Activated naive CD8-positive, alpha-beta T cell treated with anti-CD3 and anti-CD28 coated beads for 36 hours (primary cell): ENCODE measurements at regions not wholly inside any gene's neighbourhood (a gene's known extent, or its start where the extent isn't known, plus 50 kb on each side); places are given as distances from the start of the nearest gene placed in this dataset.

Experiments used
- DNase-seq: peaks from one replicate; pipeline ENCODE4 v3.0.0; 2021
- H3K27ac Mint-ChIP-seq: one replicate; pipeline ENCODE4 v1.8.0; 2022; ENCODE audit warnings: mild to moderate bottlenecking, moderate library complexity, mixed read lengths
- H3K27me3 Mint-ChIP-seq: one replicate; pipeline ENCODE4 v1.8.0; 2022; ENCODE audit warnings: mild to moderate bottlenecking, mixed read lengths
- H3K36me3 Mint-ChIP-seq: one replicate; pipeline ENCODE4 v1.8.0; 2021; ENCODE audit warnings: mild to moderate bottlenecking, mixed read lengths
- H3K4me1 Mint-ChIP-seq: one replicate; pipeline ENCODE4 v1.8.0; 2021; ENCODE audit warnings: mixed read lengths
- H3K4me3 Mint-ChIP-seq: one replicate; pipeline ENCODE4 v1.8.0; 2022; ENCODE audit warnings: mild to moderate bottlenecking, moderate library complexity, mixed read lengths
- H3K9me3 Mint-ChIP-seq: one replicate; pipeline ENCODE4 v1.8.0; 2022; ENCODE audit warnings: mixed read lengths

DNA sequence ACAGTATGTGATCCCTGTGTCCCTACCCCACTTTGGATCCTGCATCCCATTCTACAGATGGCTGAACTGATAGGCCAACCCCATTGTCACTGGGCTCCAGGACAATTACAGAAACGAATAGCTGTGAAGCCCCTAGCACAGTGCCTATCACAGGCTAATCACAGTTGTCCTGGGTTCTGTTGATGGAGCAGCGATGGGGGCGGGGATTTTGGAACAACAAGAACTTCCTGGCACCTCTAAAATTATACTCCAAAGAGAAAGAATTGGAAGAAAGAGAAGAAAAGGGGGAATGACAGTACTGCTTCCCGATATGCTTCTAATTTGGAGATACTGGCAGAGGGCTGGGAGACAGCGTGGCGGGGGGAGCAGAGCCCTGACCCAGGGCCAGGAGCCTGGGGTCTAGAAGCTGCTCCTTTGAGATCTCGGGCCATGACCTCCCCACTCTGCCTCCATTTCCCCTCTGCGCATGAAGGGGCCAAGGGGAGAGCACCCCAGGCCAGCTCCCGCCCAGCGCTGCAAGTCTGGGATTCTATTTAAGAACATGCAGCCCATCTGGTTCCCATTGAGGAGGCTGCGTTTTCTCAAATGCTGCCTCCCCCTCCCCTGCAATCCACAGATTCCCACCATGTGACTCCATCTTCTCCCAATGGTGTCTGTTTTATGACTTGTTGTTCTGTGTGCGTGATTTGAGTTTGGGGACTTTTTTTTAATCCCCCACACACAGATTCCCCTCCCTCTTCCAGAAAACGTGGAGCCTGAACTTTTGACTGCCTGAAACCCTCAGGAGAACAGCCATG is 202.7 kb downstream of the CYP26B1 start:
- H3K4me3 Mint-ChIP-seq, result no peak overlapping the region

DNA sequence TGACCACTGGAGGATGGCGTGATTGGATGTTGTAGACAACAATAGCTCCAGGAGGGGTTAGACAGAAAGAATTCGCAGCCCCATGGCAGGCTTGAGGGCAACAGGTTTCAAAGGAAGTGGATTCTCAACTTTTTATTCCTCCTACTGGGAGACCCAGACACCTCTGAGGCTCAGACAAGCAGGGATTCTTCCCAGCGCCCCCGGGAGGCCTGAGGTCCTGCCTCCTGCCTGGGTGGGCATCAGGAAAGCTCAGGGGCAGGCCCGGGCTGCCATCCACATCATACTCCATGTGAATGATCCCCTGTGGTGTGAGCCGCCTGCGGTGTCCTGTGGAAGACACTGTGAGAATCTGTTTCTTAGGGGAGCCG is 203.5 kb downstream of the CYP26B1 start:
- Mint-ChIP-seq H3K27me3 (peaks cover 4% of the 10 kb centered on the region), H3K4me3 (no peak overlapping the region), H3K27ac (no peak overlapping the region), H3K4me1 (no peaks in the 10 kb centered on the region), H3K36me3 (no peaks in the 10 kb centered on the region), H3K9me3 (no peaks in the 10 kb centered on the region)
- DNase-seq, result no peak

More for the DNA sequence above, 202.7 kb downstream of the CYP26B1 start:
- Mint-ChIP-seq H3K27me3 (peaks cover 4% of the 10 kb centered on the region), H3K36me3 (no peaks in the 10 kb centered on the region), H3K9me3 (no peaks in the 10 kb centered on the region), H3K27ac (no peak overlapping the region), H3K4me1 (no peaks in the 10 kb centered on the region)
- no peak for DNase-seq

DNA sequence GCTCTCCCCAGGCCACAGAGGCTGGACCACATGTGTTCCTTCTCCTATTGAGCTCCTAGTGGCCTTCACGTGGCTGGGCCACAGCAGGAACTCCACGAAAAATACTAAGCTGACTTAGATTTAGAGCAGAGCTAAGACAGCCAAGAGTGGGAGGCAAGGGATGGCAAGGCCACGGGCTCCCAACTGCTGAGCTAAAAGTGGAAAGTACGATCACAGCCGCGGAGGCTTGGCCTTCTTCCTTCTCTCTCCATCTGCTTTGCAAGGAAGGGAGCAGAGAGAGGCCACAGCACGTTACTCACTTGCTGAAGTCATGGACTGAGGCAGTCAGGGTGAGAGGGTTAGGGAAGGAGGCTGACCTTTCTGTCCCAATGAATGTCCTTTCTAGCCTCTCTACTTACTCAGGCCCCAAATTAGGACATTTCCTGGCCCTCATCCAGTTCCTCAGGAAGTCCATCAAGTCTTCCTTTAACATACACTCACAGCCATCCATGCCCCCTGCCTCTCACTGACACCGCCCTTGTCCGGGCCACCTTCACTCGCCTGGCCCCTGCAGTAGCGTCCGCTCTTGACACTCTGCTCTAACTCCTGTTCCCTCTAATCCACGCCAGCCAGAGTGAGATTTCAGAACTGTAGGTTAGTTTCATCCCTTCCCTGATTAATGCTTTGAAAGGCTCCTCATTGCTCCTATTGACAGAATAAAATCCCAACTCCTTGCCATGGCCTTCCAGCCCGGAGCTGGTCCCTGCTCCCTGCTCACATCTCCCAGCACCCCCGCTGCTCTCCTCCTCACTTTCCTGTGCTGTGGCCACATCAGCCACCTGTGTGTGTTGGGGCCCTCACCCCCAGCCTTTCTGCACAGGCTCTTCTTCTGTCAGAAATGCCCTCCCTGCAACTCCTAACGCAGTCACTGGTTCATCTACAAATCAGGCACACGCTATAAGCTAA is 204.2 kb downstream of the CYP26B1 start:
- Mint-ChIP-seq H3K4me1 (no peaks in the 10 kb centered on the region), H3K27me3 (peaks cover 4% of the 10 kb centered on the region), H3K36me3 (no peaks in the 10 kb centered on the region), H3K27ac (no peak overlapping the region), H3K4me3 (no peak overlapping the region), H3K9me3 (no peaks in the 10 kb centered on the region)
- no peak for DNase-seq

DNA sequence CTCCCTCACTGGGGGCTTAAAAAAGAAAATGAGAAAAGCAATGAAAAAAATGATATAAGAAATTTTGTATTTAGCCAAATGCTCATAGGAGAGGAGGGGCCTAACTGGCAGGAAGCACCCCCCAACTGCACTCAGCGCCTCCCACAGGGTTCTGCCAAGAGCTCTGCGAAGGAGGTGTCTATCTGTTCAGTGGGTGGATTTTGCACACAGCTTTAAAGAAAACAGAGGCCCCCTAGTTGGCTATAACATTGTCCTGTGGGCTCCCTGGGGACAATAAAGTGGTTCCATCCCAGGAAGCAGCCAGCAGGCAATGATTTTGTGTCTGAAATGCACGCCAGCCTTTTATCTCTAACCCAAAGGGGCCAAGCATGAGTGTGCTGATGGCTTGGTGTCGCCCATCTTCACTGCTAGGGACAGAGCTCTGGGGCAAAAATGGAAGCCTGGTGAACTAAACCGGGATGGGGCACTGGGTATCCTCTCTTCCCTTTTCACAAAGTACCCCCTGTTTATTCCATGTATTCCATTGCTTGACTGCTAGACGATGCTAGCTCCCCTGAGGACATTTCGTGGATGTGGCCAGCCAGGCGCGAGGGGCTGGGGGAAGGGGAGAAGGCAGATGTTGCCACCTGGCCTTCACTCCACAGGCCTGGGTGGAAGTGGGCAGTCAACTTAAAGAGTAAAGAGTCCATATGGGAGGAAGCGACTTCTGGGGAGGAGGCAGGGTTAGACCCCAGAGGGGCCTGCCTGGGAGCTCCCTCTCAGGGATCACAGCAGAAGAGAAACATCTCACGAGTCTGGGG is 205.7 kb downstream of the CYP26B1 start:
- Mint-ChIP-seq H3K4me3 (no peak overlapping the region), H3K27me3 (peaks cover 4% of the 10 kb centered on the region), H3K27ac (no peak overlapping the region), H3K36me3 (no peaks in the 10 kb centered on the region), H3K4me1 (no peaks in the 10 kb centered on the region), H3K9me3 (no peaks in the 10 kb centered on the region)
- DNase-seq, result no peak

DNA sequence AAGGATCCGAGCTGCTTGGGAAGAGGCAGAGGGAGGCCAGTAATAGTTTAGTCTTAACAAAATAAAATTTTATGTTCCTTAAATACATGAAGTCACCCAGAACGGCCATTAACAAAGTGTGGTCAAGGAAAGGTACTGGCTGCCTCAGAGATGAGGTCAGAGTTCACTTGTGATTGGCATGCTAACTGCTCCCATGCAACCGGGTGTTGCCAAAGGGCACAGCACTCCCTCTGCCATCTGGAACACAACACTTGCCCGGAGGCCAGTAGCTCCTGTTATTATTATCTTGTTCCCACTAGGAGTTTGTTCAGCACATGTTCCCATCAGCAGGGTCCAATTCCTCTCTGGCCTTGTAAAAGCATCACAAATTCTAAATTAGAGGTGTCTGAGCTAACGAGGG is 207.0 kb downstream of the CYP26B1 start:
- H3K9me3 Mint-ChIP-seq, result no peaks in the 10 kb centered on the region
- peaks cover 4% of the 10 kb centered on the region for H3K27me3 Mint-ChIP-seq
- no peaks in the 10 kb centered on the region for H3K36me3 Mint-ChIP-seq
- H3K4me3 Mint-ChIP-seq, result no peak overlapping the region
- no peak for DNase-seq
- H3K27ac Mint-ChIP-seq, result no peak overlapping the region
- H3K4me1 Mint-ChIP-seq, result no peaks in the 10 kb centered on the region

DNA sequence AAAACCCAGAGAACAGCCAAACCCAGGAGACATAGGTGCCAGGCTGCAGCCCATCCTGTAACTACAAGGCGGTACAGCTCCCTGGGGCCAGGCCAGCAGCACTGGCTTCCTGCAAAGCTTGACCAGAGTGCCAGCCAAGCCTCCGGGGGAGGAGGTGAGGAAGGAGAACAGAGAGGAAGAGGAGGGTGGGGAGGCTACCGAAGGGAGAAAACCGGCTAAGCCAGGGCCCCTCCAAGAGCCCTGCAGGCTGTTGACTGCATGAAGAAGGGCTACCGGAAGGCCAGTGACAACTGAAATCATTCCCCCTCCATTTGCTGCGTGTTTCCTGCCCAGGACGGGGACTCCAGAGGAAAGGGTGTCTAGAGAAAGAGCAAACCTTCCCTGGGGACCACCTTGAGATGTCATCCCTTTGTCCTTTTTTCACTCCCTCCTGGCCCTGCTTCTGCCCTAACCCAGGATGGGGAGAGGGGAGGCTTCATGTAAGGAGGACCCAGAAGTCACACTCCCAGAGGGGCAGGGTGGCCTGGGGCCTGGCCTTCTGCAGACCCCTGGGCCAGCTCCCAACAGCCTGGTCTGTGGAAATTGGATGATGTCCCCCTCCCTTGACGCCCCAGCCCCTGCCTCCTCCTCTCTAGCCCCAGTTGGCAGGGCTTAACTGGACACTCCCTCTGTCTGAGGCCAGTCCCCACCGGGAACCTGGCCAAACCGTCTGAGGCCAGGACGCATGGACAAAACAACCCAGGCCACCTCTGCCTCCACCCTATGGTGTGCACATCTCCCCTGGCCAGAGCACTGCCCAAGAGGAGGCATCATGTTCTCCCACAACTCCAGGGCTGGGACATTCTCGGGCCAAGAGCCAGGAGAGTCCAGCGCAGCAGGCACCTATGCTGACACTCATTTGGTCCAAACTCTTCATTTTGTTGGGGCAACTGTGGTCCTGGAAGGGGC is 207.8 kb downstream of the CYP26B1 start:
- no peaks in the 10 kb centered on the region for H3K4me1 Mint-ChIP-seq
- H3K9me3 Mint-ChIP-seq, result no peaks in the 10 kb centered on the region
- no peak overlapping the region for H3K4me3 Mint-ChIP-seq
- no peaks in the 10 kb centered on the region for H3K36me3 Mint-ChIP-seq
- H3K27ac Mint-ChIP-seq, result no peak overlapping the region
- peaks cover 4% of the 10 kb centered on the region for H3K27me3 Mint-ChIP-seq
- DNase-seq, result no peak

DNA sequence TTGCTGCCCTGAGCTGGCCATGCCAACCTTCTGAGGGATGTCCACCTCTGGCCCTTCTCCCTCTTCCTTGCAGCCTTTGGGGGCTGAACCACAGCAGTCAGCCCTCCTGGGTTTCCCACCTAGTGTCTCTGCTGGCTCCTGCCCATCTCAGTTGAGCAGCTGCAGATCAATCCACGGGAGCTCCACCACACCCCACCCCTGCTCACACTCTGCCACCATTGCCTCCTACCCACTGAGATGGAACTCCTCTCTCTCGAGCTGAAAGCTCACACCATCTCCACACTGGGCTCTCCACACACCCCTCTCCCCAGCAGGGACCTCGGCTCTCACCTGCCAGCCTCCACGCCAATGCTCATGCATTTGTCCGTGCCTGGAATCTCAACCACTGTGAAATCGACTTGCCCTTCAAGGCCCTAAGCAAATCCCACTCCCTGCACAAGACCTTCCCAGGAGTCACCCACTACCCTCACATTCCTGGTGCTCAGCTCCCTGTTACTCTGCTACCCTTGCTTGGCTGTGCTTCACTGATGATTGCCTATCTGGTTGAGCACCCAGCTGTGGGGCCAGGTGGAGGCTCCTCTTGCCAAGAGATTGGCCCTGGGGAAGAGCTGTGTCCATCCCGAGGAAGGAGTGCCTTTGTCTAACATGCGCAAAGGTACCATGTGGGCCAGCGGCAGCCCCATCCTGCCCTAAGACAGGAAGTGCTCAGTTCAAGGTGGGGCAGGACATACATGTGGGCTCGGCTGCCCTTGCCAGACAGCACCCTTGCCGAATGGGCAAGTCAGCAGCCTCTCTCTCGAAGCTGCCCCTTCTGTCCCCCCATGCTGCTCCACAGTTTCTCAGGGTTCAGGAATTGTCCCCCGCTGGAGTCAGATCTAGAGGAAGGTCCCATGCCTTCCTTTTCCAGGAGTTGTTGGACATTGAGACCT is 208.7 kb downstream of the CYP26B1 start:
- DNase-seq, result no peak
- peaks cover 4% of the 10 kb centered on the region for H3K27me3 Mint-ChIP-seq
- H3K9me3 Mint-ChIP-seq, result no peaks in the 10 kb centered on the region
- no peak overlapping the region for H3K27ac Mint-ChIP-seq
- H3K4me1 Mint-ChIP-seq, result no peaks in the 10 kb centered on the region
- H3K36me3 Mint-ChIP-seq, result no peaks in the 10 kb centered on the region
- no peak overlapping the region for H3K4me3 Mint-ChIP-seq

DNA sequence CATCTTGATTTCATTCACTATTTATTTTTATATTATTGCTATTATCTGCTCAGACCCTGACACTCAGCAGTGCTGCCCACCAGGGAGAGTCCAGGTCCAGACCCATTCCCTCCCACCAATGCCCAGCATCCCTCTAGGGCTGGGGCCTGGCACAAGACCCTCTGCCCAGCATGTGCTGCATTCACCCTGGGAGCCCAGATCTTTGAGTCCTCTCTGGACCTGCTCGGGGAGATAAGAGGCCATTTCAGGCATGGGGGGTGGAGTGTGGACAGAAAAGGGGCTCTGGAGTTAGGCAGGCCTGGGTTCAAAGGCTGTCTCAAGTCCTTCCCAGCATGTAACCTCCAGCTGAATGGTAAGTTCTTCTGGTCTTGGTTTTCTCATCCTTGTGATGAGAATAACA is 209.6 kb downstream of the CYP26B1 start:
- H3K9me3 Mint-ChIP-seq, result no peaks in the 10 kb centered on the region
- no peaks in the 10 kb centered on the region for H3K4me1 Mint-ChIP-seq

DNA sequence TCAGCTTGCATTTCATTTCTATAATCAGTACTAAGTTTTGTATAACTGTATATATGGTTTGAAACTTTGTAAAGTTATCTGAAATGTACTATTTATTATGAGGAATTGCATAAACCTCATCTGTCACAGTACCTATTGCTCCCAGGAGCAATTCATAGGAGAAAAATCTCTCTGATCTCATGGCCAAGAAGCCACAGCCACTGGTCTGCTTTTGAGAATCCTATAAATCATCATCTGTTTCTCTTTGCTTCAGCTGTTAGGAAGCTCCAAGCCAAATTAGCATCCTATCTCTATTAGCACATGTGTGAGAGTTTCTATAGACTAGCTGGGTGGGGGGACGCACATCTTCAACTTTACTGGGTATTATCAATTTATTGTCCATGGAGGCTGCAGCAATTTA is 210.3 kb downstream of the CYP26B1 start:
- no peak overlapping the region for H3K27ac Mint-ChIP-seq
- DNase-seq, result no peak
- H3K9me3 Mint-ChIP-seq, result no peaks in the 10 kb centered on the region
- no peaks in the 10 kb centered on the region for H3K36me3 Mint-ChIP-seq
- peaks cover 4% of the 10 kb centered on the region for H3K27me3 Mint-ChIP-seq
- H3K4me1 Mint-ChIP-seq, result no peaks in the 10 kb centered on the region
- H3K4me3 Mint-ChIP-seq, result no peak overlapping the region

More for the DNA sequence above, 209.6 kb downstream of the CYP26B1 start:
- DNase-seq, result no peak
- Mint-ChIP-seq H3K36me3 (no peaks in the 10 kb centered on the region), H3K27me3 (peaks cover 4% of the 10 kb centered on the region), H3K4me3 (no peak overlapping the region), H3K27ac (no peak overlapping the region)

DNA sequence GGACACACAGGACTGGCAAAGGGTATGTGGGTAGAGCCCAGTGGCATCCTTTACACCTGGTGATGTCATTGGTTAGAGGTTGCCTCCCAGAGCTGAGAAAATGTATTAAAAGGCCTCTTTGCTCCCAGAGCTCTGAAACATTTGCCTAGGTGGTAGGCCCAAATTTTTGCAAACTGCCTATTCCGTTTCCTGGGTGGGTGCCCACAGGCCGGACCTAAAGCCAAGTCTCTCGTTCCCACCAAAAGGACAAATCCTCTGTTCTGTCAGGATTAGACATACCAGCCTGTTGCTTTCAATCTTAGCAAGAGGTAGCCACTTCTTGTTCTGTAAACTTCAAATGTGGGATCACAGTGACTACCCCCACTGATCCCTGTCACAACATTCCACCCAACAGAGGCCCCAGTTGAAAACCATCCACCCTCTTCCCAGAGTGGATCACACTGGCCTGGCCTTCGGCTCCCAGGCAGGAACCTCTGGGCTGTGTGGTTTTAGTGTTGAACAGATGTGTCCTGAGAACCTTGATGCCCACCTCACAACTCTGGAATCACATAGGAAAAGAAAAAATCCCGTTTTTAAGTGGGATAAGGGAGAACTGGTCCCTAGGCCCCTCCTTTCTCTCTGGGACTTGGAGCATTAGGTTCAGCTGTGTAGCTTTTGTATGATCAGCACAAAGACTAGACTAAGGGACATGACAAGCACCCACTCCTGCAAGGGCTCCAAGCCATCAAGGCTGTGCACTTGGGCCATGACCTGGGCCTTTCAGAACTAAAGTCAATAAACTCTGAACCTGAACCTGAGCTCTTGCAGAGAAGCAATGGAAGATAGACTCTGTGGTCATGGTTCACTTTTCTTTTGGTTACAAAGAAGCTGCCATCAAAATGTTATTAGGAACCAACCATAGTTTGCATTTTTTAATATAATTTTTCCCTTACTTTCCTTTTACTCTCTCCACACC is 211.3 kb downstream of the CYP26B1 start:
- no peaks in the 10 kb centered on the region for H3K4me1 Mint-ChIP-seq
- H3K27ac Mint-ChIP-seq, result no peak overlapping the region
- no peak overlapping the region for H3K4me3 Mint-ChIP-seq
- no peaks in the 10 kb centered on the region for H3K36me3 Mint-ChIP-seq
- no peak for DNase-seq
- peaks cover under 1% of the 10 kb centered on the region for H3K27me3 Mint-ChIP-seq
- H3K9me3 Mint-ChIP-seq, result no peaks in the 10 kb centered on the region

DNA sequence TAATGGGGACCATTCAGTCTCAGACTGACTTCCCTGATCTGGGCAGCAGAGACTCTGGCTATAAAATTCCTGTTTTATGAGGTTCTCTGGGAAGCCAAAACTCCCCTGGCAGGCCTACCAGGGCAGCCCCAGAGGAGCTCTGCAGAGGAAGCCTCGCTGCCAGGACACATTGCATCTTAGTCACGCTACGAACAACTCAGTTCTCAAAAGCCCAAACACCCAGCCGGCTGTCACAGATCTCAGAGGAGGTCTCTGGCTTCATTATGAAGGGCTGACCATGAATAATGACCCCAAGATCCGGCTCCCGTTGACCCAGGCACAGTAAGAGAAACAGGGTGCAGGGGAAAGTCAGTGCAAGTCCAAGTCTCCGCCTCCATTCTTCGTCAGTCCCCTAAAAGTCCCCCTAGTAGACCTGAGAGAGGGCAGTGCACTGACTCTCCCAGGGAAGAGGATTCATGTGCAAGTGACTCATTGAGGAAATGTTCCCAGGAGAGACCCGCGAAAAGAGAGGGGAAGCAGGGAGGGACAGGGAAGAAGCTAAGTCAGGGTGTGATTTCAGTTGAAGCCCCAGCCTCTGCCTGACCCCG is 212.3 kb downstream of the CYP26B1 start:
- Mint-ChIP-seq H3K4me3 (no peak overlapping the region), H3K36me3 (no peaks in the 10 kb centered on the region), H3K4me1 (no peaks in the 10 kb centered on the region), H3K27me3 (no peaks in the 10 kb centered on the region), H3K9me3 (no peaks in the 10 kb centered on the region), H3K27ac (no peak overlapping the region)
- DNase-seq, result no peak

DNA sequence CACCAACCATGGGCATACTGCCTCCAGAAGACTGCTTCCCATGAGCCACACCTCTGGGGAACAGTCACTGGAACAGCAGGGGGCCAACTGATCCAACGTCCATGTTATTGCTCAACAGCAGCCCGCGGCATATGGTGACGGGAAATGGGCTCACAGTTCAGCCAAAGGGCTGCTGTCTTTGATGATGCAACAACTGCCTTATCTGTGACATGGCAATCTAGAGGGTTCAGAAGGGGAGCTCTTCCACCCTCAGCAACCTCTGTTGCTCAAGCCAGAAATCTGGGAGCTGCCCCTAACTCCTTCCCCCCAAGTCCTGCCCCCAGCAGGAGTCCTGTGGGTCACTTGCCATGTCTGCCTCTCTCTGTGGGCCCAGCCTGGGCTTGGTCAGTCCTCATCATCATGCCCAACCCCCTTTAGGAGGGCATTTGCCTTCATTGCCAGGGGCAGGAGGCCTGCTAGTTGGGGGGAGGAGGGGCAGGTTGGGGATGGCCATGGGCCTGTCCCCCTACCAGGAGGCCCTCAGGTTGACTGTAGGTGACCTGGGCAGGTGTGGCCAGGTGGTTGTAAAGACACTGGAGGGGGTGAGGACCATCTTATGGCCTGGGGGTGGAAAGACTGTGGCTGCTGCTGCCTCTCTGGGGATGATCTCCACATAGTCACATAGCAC is 212.9 kb downstream of the CYP26B1 start:
- Mint-ChIP-seq H3K27me3 (no peaks in the 10 kb centered on the region), H3K4me3 (no peak overlapping the region), H3K36me3 (no peaks in the 10 kb centered on the region), H3K27ac (no peak overlapping the region), H3K9me3 (no peaks in the 10 kb centered on the region), H3K4me1 (no peaks in the 10 kb centered on the region)
- no peak for DNase-seq
